DND-41 (cell line): ENCODE measurements at regions not wholly inside any gene's neighbourhood (a gene's known extent, or its start where the extent isn't known, plus 50 kb on each side); places are given as distances from the start of the nearest gene placed in this dataset.

Source experiments
- ATAC-seq: fragments of 200-7000 bp; cut with Tn5 transposase; 3 replicates; pipeline ENCODE4 v1.9.1; 2021; ENCODE audit warnings: low read depth; ENCODE audit not compliant: insufficient read depth
- DNase-seq: peaks from one replicate; pipeline ENCODE4 v3.0.0-alpha.2; 2020
- H2AFZ ChIP-seq: 2 replicates; pipeline ENCODE4 v1.6.0; 2012; ENCODE audit warnings: low read depth, low read length
- H3K27ac ChIP-seq: 2 replicates; pipeline ENCODE4 v1.5.1; 2012; ENCODE audit warnings: low read length, inconsistent platforms
- H3K27me3 ChIP-seq: fragments of 200-600 bp; sonication (generic); 2 replicates; pipeline ENCODE4 v1.6.0; 2012; ENCODE audit warnings: low read length, mild to moderate bottlenecking, inconsistent platforms; ENCODE audit not compliant: insufficient read depth, poor library complexity
- H3K36me3 ChIP-seq: 2 replicates; pipeline ENCODE4 v1.5.1; 2012; ENCODE audit warnings: low read length, inconsistent platforms; ENCODE audit not compliant: insufficient read depth
- H3K4me1 ChIP-seq: 2 replicates; pipeline ENCODE4 v1.5.1; 2012; ENCODE audit warnings: mild to moderate bottlenecking, low read length; ENCODE audit not compliant: insufficient read depth
- H3K4me2 ChIP-seq: 2 replicates; pipeline ENCODE4 v1.6.0; 2012; ENCODE audit warnings: mild to moderate bottlenecking, moderate library complexity, low read length, inconsistent platforms; ENCODE audit not compliant: insufficient read depth
- H3K4me3 ChIP-seq, 2 experiments: fragments of 200-600 bp in 1 of 2; shearing (Covaris generic) in 1 of 2; 2 replicates each; pipeline ENCODE4 v1.5.1; 2012 to 2016; ENCODE audit warnings: inconsistent platforms in 2 of 2, low read length in 2 of 2, mild to moderate bottlenecking in 2 of 2, low read depth in 1 of 2, moderate library complexity in 1 of 2
- H3K79me2 ChIP-seq: 2 replicates; pipeline ENCODE4 v1.6.0; 2012; ENCODE audit warnings: low read length, inconsistent platforms; ENCODE audit not compliant: insufficient read depth
- H3K9ac ChIP-seq: 2 replicates; pipeline ENCODE4 v1.6.0; 2012; ENCODE audit warnings: low read depth, mild to moderate bottlenecking, inconsistent platforms, low read length, moderate library complexity
- H3K9me3 ChIP-seq: 2 replicates; pipeline ENCODE4 v1.5.1; 2012; ENCODE audit warnings: low read length, moderate library complexity, mild to moderate bottlenecking, inconsistent platforms; ENCODE audit not compliant: insufficient read depth, severe bottlenecking
- H4K20me1 ChIP-seq: 2 replicates; pipeline ENCODE4 v1.6.0; 2012; ENCODE audit warnings: low read length; ENCODE audit not compliant: insufficient read depth
- CTCF ChIP-seq: IDR thresholded peaks from 2 replicates; pipeline ENCODE4 v1.5.1; 2012; ENCODE audit warnings: borderline replicate concordance, low read length, moderate library complexity, mild to moderate bottlenecking; ENCODE audit not compliant: poor library complexity, severe bottlenecking; ENCODE audit errors: extremely low read depth
- EZH2 ChIP-seq: IDR thresholded peaks from 3 replicates; pipeline ENCODE4 v1.6.1; 2012; ENCODE audit warnings: borderline replicate concordance, low read depth, mild to moderate bottlenecking, moderate library complexity, low read length, inconsistent platforms; ENCODE audit not compliant: severe bottlenecking

- no peaks in the 10 kb centered on the region for H3K36me3 ChIP-seq
- H3K9ac ChIP-seq, result no peak overlapping the region
- no peak overlapping the region for H2AFZ ChIP-seq
- no peak overlapping the region for H3K4me3 ChIP-seq
- no peak overlapping the region for H3K27ac ChIP-seq
- DNase-seq, result no peak
- no peaks in the 10 kb centered on the region for H4K20me1 ChIP-seq
- H3K4me2 ChIP-seq, result no peak overlapping the region
- no peaks in the 10 kb centered on the region for H3K4me1 ChIP-seq
- H3K9me3 ChIP-seq, result no peaks in the 10 kb centered on the region
- no peaks in the 10 kb centered on the region for H3K27me3 ChIP-seq
- no peak for ATAC-seq
- no peaks in the 10 kb centered on the region for H3K79me2 ChIP-seq
- no peak for TF ChIP-seq CTCF
- no peak for TF ChIP-seq EZH2
Measured at GRCh38 chr6:81376745-81377144, 375.7 kb downstream of the TENT5A start.

DNA sequence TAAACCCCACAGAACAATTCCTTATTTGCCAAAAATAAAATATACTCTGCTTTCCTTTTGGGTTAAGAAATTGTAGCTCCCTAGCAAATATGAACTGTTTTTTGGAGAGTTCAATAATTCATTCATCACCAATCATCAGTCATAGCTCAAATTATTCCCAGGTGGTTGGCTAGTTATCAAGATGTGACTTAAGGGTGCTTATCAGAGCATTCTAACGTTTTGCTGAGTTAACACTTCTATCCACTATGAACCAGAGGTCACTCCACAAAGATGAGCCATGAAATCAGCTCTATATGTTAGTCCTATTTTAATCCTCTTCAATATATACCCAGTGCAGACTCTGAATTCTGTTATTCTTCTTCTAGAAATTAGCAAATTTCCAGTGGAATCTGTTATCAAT, 379.1 kb downstream of the TENT5A start:
- H3K27ac ChIP-seq, result no peak overlapping the region
- no peaks in the 10 kb centered on the region for H4K20me1 ChIP-seq
- DNase-seq (no peak), ATAC-seq (no peak)
- H3K4me3 ChIP-seq, result no peak overlapping the region
- H2AFZ ChIP-seq, result no peak overlapping the region
- no peak overlapping the region for H3K9ac ChIP-seq
- no peaks in the 10 kb centered on the region for H3K79me2 ChIP-seq
- no peaks in the 10 kb centered on the region for H3K9me3 ChIP-seq
- TF ChIP-seq EZH2 (no peak), CTCF (no peak)
- no peaks in the 10 kb centered on the region for H3K36me3 ChIP-seq
- H3K27me3 ChIP-seq, result no peaks in the 10 kb centered on the region
- no peaks in the 10 kb centered on the region for H3K4me1 ChIP-seq
- H3K4me2 ChIP-seq, result no peak overlapping the region

DNA sequence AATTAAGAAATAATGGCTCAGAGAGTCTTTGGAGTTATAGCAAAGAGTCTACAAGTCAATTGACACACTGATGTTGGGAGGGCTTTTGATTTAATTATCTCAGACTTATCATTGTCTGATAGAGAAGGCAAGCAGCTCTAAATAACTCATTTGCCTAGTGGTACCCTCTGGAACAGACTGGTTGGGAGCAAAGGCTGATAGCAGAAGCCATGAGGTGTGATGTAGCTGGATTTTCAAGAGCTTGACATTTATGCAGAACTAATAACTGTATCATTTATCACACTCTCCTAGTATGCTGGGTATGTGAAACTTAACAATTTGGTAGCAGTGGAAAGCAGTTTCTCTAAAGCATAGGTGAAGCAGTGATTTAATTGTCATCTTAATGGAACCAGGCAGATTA, 380.6 kb downstream of the TENT5A start:
- Histone ChIP-seq H3K27me3 (no peaks in the 10 kb centered on the region), H3K9ac (no peak overlapping the region), H3K4me2 (no peak overlapping the region), H3K36me3 (no peaks in the 10 kb centered on the region), H3K79me2 (no peaks in the 10 kb centered on the region), H3K4me3 (no peak overlapping the region), H3K27ac (no peak overlapping the region), H2AFZ (no peak overlapping the region), H3K9me3 (no peaks in the 10 kb centered on the region), H3K4me1 (no peaks in the 10 kb centered on the region), H4K20me1 (no peaks in the 10 kb centered on the region)
- ATAC-seq (no peak), DNase-seq (no peak)
- no peak for TF ChIP-seq CTCF
- no peak for TF ChIP-seq EZH2

DNA sequence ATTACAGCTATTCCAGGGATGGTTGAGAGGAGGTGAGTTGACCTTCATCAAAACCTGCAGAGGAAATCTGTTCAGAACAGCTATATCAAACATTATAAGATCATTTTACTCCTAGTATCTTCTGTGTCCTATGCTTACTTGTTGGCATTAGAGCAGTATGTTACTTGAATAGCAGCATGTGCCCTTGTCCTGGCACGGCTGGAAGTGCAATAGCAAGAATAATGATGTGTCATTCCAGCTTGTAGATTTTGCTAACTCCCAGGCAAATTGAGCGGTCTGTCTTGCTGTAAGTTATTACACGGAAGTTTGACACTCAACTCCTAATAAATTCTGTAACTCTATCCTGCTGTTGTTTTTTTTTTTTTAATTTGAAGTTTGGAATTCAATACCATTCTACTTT, 385.5 kb downstream of the TENT5A start:
- ATAC-seq (no peak), DNase-seq (no peak)
- no peaks in the 10 kb centered on the region for H3K79me2 ChIP-seq
- no peak overlapping the region for H3K9ac ChIP-seq
- no peaks in the 10 kb centered on the region for H4K20me1 ChIP-seq
- H3K4me3 ChIP-seq, result no peak overlapping the region
- H2AFZ ChIP-seq, result no peak overlapping the region
- no peaks in the 10 kb centered on the region for H3K27me3 ChIP-seq
- H3K27ac ChIP-seq, result no peak overlapping the region
- no peaks in the 10 kb centered on the region for H3K4me1 ChIP-seq
- no peak overlapping the region for H3K4me2 ChIP-seq
- no peak for TF ChIP-seq EZH2
- no peak for TF ChIP-seq CTCF
- no peaks in the 10 kb centered on the region for H3K36me3 ChIP-seq
- no peaks in the 10 kb centered on the region for H3K9me3 ChIP-seq
